T-helper 1 cell treated with Interleukin-12 subunit alpha and Interleukin-12 subunit beta and Interleukin-4 antibody, amounts not matched to agents 30 μg/mL and 1 μg/mL, for 36 hours (primary cell): ENCODE measurements at regions not wholly inside any gene's neighbourhood (a gene's known extent, or its start where the extent isn't known, plus 50 kb on each side); places are given as distances from the start of the nearest gene placed in this dataset.

Experiments used
- H3K27ac Mint-ChIP-seq: one replicate; pipeline ENCODE4 v1.8.0; 2021; ENCODE audit warnings: mild to moderate bottlenecking, mixed read lengths
- H3K27me3 Mint-ChIP-seq: one replicate; pipeline ENCODE4 v1.8.0; 2021; ENCODE audit warnings: low read depth, mixed read lengths
- H3K36me3 Mint-ChIP-seq: one replicate; pipeline ENCODE4 v1.8.0; 2021; ENCODE audit warnings: low read depth, mixed read lengths
- H3K4me1 Mint-ChIP-seq: one replicate; pipeline ENCODE4 v1.8.0; 2021; ENCODE audit warnings: low read depth, mixed read lengths
- H3K4me3 Mint-ChIP-seq: one replicate; pipeline ENCODE4 v1.8.0; 2021; ENCODE audit warnings: mild to moderate bottlenecking, moderate library complexity, mixed read lengths
- H3K9me3 Mint-ChIP-seq: one replicate; pipeline ENCODE4 v1.8.0; 2021; ENCODE audit warnings: mixed read lengths

DNA sequence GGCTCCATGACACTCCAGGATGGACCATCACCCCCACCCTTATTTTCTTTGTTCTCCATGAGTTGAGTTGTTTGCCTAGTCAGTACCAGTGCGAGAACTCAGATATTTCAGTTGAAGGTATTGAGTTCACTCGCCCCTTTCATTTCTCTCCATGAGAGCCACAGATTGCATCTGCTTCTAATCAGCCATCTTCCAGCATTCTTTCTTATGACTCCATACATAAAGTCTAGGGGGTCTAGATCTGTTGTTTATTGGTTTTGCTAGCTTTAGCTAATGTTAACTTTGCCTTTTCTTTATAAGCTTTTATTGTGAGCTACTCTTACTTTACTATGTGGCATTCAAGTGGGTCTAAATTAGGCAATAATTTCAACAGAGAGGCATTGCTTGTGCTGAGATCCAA is 71.6 kb upstream of the PDC start:
- H3K4me3 Mint-ChIP-seq: no peak overlapping the region
- no peaks in the 10 kb centered on the region for H3K4me1 Mint-ChIP-seq
- no peaks in the 10 kb centered on the region for H3K36me3 Mint-ChIP-seq
- H3K27ac Mint-ChIP-seq: no peak overlapping the region
- no peaks in the 10 kb centered on the region for H3K27me3 Mint-ChIP-seq
- no peaks in the 10 kb centered on the region for H3K9me3 Mint-ChIP-seq

DNA sequence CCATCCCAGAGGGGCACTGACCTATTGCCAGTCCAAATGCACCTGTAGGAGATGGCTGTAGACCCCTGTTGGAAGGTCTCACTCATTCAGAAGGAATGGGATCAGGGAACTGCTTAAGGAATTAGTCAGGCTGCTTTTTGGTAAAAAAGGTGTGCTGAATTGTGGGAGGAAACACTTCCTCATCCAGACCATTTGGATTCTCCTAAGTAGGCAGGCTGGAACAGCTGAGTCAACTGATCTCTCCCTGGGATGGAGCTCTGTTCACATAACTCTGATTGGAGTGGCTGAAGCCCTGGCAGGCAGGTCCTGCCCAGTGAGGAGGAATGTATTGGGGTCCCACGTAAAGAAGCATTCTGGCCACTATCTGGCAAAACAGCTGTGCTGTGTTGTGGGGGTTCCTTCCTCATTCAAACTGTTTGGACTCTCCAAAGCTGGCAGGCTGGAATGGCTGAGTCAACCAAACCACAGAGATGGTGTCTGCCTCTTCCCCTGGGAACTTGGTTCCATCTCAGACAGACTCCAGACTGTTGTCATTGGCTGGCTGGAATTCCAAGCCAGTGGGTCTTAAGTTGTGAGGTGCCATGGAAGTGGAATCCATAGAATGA is 70.7 kb upstream of the PDC start:
- Mint-ChIP-seq H3K27ac (no peak overlapping the region), H3K27me3 (no peaks in the 10 kb centered on the region), H3K4me1 (no peaks in the 10 kb centered on the region), H3K4me3 (no peak overlapping the region), H3K36me3 (no peaks in the 10 kb centered on the region), H3K9me3 (no peaks in the 10 kb centered on the region)

- H3K4me3 Mint-ChIP-seq: no peak overlapping the region
- H3K9me3 Mint-ChIP-seq: peaks cover 4% of the 10 kb centered on the region
- no peaks in the 10 kb centered on the region for H3K27me3 Mint-ChIP-seq
- no peaks in the 10 kb centered on the region for H3K4me1 Mint-ChIP-seq
- H3K36me3 Mint-ChIP-seq: no peaks in the 10 kb centered on the region
- no peak overlapping the region for H3K27ac Mint-ChIP-seq
These were observed 69.2 kb upstream of the PDC start for GRCh38 chr1:186530109-186530508.

DNA sequence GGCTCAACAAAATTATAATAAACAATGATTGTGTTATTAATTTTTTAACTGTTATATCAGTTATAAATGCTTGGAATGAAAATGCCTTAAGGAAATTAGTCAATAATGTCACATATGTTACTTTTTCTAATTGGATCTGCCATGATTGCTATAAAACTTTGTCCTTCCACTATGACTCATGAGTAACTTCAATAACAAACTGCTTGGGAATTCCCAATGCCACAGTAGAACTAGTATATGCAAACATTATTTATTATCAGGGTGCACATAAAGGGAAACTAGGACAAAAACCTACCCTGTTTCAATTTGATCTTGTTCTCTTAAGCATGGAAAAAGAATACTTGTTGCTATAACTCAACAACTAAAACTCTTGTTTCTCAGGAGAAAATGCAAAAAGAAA is 59.1 kb upstream of the PDC start:
- H3K4me1 Mint-ChIP-seq: no peaks in the 10 kb centered on the region
- H3K27me3 Mint-ChIP-seq: no peaks in the 10 kb centered on the region
- H3K27ac Mint-ChIP-seq: no peak overlapping the region
- no peaks in the 10 kb centered on the region for H3K36me3 Mint-ChIP-seq
- peaks cover 30% of the 10 kb centered on the region for H3K9me3 Mint-ChIP-seq
- H3K4me3 Mint-ChIP-seq: no peak overlapping the region

DNA sequence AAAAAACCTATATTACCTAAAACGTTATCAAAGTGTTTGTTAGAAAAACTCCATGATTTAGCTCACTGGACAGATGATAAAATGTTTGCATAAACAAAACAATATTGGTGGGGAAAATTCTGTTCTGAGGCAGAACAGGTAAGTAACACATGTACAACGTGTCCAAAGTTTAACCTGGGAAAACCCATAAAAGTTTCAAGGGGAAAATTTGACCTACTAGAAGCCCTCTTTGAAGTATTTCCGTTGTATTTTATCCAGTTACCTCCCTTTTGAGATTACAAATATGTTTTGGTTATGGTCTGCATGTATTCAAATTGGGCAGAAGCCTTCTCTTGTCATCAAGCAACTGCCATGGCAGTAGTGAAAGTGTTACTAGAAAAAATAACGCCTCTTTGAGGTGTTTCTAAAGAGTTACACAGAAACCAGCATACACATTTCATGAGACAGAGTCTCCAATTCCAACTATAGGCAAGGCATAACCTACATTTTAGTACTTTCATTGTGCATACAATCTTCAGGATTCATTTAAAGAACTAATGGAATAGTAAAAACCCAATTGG is 58.0 kb upstream of the PDC start:
- H3K9me3 Mint-ChIP-seq: peaks cover 19% of the 10 kb centered on the region
- no peaks in the 10 kb centered on the region for H3K36me3 Mint-ChIP-seq
- H3K27ac Mint-ChIP-seq: no peak overlapping the region
- H3K4me1 Mint-ChIP-seq: no peaks in the 10 kb centered on the region
- no peak overlapping the region for H3K4me3 Mint-ChIP-seq
- H3K27me3 Mint-ChIP-seq: no peaks in the 10 kb centered on the region

DNA sequence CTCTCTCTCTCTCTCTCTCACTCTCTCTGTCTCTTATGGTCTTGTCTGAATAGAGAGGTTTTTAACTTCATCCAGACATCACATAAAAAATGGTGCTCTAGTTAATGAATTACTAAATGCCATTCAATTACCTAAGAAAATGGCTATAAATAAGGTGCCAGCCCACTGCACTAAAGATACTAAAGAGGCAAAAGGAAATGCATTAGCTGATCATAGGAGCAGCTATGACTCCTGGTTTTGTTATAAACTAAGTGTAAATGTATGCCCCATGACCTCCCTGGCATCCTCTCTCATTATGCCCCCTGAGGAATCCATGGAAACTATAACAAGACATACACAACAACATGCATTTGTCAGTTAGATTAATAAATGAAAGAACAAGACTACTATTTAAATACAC is 57.5 kb upstream of the PDC start:
- Mint-ChIP-seq H3K27me3 (no peaks in the 10 kb centered on the region), H3K9me3 (peaks cover 16% of the 10 kb centered on the region), H3K36me3 (no peaks in the 10 kb centered on the region), H3K27ac (no peak overlapping the region), H3K4me3 (no peak overlapping the region), H3K4me1 (no peaks in the 10 kb centered on the region)

DNA sequence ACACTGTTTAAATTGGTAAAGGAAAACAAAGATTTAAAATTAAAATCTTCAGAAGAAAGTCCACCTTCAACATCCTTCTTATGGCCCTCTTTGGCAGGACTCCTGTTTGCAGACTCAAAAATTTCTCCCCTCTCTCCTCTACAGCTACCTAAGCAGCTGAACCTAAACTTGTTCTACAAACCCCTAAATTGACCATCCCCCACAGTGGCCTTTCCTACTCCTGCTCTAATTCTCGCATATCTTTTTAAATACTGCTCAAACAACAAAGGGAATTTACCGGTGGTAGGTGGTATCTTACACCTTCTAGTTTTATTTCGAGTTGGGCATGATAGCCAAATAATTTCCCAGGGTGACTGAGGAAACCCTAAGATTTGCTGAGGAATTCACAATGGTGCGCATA is 53.5 kb upstream of the PDC start:
- no peak overlapping the region for H3K4me3 Mint-ChIP-seq
- H3K27me3 Mint-ChIP-seq: peaks cover 8% of the 10 kb centered on the region
- H3K9me3 Mint-ChIP-seq: peaks cover 4% of the 10 kb centered on the region
- no peak overlapping the region for H3K27ac Mint-ChIP-seq
- H3K4me1 Mint-ChIP-seq: peaks cover 8% of the 10 kb centered on the region
- H3K36me3 Mint-ChIP-seq: no peaks in the 10 kb centered on the region

- Mint-ChIP-seq H3K9me3 (peaks cover 7% of the 10 kb centered on the region), H3K27ac (no peak overlapping the region), H3K36me3 (no peaks in the 10 kb centered on the region), H3K4me3 (no peak overlapping the region), H3K4me1 (peaks cover 8% of the 10 kb centered on the region), H3K27me3 (peaks cover 12% of the 10 kb centered on the region)
These were observed 52.6 kb upstream of the PDC start for GRCh38 chr1:186513526-186513925.

GRCh38 chr1:186512698-186513457 is 52.0 kb upstream of the PDC start:
- Mint-ChIP-seq H3K9me3 (peaks cover 12% of the 10 kb centered on the region), H3K4me1 (peaks cover 8% of the 10 kb centered on the region), H3K27ac (peak overlapping the region; percentile 13), H3K27me3 (peaks cover 12% of the 10 kb centered on the region), H3K36me3 (no peaks in the 10 kb centered on the region), H3K4me3 (no peak overlapping the region)

- Mint-ChIP-seq H3K27ac (peak overlapping the region; percentile 27), H3K9me3 (peaks cover 12% of the 10 kb centered on the region), H3K4me1 (peaks cover 8% of the 10 kb centered on the region), H3K27me3 (peaks cover 12% of the 10 kb centered on the region), H3K4me3 (no peak overlapping the region), H3K36me3 (no peaks in the 10 kb centered on the region)
These were observed 51.1 kb upstream of the PDC start for GRCh38 chr1:186511761-186512637.
